ENCODE measurements at regions not wholly inside any gene's neighbourhood (a gene's known extent, or its start where the extent isn't known, plus 50 kb on each side); places are given as distances from the start of the nearest gene placed in this dataset.
A peak's percentile ranks its signal among the peaks of the same experiment; 100 is the strongest.

- TF ChIP-seq, protein P1, sequence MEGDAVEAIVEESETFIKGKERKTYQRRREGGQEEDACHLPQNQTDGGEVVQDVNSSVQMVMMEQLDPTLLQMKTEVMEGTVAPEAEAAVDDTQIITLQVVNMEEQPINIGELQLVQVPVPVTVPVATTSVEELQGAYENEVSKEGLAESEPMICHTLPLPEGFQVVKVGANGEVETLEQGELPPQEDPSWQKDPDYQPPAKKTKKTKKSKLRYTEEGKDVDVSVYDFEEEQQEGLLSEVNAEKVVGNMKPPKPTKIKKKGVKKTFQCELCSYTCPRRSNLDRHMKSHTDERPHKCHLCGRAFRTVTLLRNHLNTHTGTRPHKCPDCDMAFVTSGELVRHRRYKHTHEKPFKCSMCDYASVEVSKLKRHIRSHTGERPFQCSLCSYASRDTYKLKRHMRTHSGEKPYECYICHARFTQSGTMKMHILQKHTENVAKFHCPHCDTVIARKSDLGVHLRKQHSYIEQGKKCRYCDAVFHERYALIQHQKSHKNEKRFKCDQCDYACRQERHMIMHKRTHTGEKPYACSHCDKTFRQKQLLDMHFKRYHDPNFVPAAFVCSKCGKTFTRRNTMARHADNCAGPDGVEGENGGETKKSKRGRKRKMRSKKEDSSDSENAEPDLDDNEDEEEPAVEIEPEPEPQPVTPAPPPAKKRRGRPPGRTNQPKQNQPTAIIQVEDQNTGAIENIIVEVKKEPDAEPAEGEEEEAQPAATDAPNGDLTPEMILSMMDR (IDR thresholded peaks at IDR 0.05; ENCODE audit: borderline replicate concordance, insufficient read depth, low read depth, low read length): no peak
- no peak overlapping the region for H3K4me3 ChIP-seq (ENCODE audit: low read depth, low read length)
Measured at GRCh38 chr2:216287251-216287650, 85.0 kb downstream of the MARCHF4 start.

DNA sequence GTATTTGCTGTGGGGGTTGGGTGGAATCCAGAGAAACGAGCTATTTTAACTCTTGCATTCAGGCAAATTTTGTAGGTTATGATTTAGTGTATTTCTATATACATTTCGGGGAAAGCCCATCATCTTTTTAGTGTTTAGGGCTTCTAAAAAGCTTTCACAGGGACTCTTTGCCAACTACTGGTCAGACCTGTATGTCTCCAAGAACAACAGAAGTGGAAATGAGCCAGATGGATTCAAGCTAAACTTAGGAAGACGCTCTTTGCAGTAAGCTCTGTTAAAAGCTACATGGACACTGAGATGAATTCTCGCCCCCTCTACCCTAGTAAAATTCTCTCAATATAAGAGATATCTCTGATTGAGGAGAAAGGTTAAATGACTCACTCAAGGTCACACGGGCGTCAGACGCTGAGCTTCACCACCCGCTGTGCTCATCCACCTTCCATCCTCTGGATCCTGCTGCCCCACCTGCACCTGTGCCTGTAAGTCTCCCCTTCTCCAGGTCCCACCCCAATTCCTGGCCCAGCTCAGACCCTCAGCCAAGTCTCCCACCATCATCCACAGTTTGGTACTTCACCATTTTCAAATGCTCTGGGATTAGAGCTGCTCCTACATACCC, 85.6 kb downstream of the MARCHF4 start:
- no peak overlapping the region for H3K4me3 ChIP-seq (ENCODE audit: low read depth, low read length)
- TF ChIP-seq, protein P1 (IDR thresholded peaks at IDR 0.05; ENCODE audit: borderline replicate concordance, insufficient read depth, low read depth, low read length): no peak

GRCh38 chr2:216285701-216286100, 86.6 kb downstream of the MARCHF4 start:
- no peak overlapping the region for H3K4me3 ChIP-seq (ENCODE audit: low read depth, low read length)
- TF ChIP-seq, protein P1 (IDR thresholded peaks at IDR 0.05; ENCODE audit: borderline replicate concordance, insufficient read depth, low read depth, low read length): no peak

DNA sequence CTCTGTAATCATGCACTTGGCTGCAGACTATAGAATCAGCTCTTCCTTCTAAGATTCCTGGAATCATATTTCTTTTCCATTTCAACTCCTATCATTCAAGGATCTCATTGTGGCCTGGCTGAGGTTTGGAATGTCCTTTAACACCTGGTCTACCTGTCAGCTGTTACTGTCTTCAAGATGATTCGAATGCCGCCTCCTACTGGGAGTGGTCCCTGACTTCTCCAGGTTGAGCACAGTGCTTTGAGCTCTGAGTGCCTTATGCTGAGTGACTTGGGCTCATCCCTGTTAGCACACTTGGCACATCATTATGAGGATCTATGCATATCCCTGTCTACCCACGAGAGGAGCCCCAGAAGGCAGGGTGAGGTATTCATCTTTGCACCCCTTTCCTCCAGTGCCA, 87.6 kb downstream of the MARCHF4 start:
- TF ChIP-seq, protein P1 (IDR thresholded peaks at IDR 0.05; ENCODE audit: borderline replicate concordance, insufficient read depth, low read depth, low read length): no peak
- no peak overlapping the region for H3K4me3 ChIP-seq (ENCODE audit: low read depth, low read length)

GRCh38 chr2:216283038-216283900, 89.0 kb downstream of the MARCHF4 start:
- H3K4me3 ChIP-seq (ENCODE audit: low read depth, low read length): no peak overlapping the region
- TF ChIP-seq, protein P1 (IDR thresholded peaks at IDR 0.05; ENCODE audit: borderline replicate concordance, insufficient read depth, low read depth, low read length): peak; percentile 92

GRCh38 chr2:216281876-216282275, 90.4 kb downstream of the MARCHF4 start:
- TF ChIP-seq, protein P1 (IDR thresholded peaks at IDR 0.05; ENCODE audit: borderline replicate concordance, insufficient read depth, low read depth, low read length): no peak
- no peak overlapping the region for H3K4me3 ChIP-seq (ENCODE audit: low read depth, low read length)

- TF ChIP-seq, protein P1 (IDR thresholded peaks at IDR 0.05; ENCODE audit: borderline replicate concordance, insufficient read depth, low read depth, low read length): no peak
- H3K4me3 ChIP-seq (ENCODE audit: low read depth, low read length): no peak overlapping the region
Measured at GRCh38 chr2:216281316-216281715, 91.0 kb downstream of the MARCHF4 start.
